ENCODE measurements at regions not wholly inside any gene's neighbourhood (a gene's known extent, or its start where the extent isn't known, plus 50 kb on each side); places are given as distances from the start of the nearest gene placed in this dataset.

DNA sequence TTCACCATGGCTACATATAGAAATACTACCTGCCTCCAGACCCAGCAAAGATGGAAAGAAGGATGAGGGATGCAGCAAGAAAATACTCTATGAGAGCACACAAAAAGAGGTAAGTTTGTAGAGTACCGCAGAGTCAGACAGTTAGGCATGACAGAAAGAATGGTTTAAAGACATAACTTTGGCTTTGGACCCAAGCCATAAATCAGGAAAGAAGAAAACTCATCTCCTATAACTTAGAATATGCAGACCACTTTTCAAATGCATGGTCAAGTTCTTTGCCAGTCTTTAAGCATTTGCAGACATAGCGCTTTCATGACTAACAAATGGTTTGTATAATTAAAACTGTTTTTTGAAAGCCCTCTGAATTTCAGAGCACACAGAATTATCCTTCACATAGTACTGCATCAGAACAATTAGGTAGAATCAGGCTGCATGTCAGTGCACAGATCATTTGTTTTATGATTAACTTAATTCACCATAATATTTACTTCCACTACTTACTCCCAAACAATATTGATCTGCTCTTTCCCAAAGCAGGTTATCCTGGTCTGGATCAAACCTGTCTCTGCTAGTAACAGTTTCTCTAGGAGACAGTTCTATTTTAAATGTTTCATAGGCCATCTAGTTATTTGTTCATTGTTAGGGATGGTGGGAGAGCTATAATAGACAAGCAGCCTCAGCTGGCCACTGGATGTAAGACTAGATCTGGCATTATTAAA is 280.7 kb upstream of the NR5A2 start:
- TF ChIP-seq GLIS3 (CRISPR knock-in tag; IDR thresholded peaks at IDR 0.05), result no peak
- TF ChIP-seq ZFP30 (CRISPR knock-in tag; IDR thresholded peaks at IDR 0.05), result no peak
- TF ChIP-seq, protein P1, sequence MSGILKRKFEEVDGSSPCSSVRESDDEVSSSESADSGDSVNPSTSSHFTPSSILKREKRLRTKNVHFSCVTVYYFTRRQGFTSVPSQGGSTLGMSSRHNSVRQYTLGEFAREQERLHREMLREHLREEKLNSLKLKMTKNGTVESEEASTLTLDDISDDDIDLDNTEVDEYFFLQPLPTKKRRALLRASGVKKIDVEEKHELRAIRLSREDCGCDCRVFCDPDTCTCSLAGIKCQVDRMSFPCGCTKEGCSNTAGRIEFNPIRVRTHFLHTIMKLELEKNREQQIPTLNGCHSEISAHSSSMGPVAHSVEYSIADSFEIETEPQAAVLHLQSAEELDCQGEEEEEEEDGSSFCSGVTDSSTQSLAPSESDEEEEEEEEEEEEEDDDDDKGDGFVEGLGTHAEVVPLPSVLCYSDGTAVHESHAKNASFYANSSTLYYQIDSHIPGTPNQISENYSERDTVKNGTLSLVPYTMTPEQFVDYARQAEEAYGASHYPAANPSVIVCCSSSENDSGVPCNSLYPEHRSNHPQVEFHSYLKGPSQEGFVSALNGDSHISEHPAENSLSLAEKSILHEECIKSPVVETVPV (CRISPR knock-in tag; IDR thresholded peaks at IDR 0.05), result no peak
- TF ChIP-seq, protein P2, sequence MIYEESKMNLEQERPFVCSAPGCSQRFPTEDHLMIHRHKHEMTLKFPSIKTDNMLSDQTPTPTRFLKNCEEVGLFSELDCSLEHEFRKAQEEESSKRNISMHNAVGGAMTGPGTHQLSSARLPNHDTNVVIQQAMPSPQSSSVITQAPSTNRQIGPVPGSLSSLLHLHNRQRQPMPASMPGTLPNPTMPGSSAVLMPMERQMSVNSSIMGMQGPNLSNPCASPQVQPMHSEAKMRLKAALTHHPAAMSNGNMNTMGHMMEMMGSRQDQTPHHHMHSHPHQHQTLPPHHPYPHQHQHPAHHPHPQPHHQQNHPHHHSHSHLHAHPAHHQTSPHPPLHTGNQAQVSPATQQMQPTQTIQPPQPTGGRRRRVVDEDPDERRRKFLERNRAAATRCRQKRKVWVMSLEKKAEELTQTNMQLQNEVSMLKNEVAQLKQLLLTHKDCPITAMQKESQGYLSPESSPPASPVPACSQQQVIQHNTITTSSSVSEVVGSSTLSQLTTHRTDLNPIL (CRISPR knock-in tag; IDR thresholded peaks at IDR 0.05; ENCODE audit: low read depth), result no peak
- TF ChIP-seq TOX (CRISPR knock-in tag; IDR thresholded peaks at IDR 0.05; ENCODE audit: borderline replicate concordance), result no peak
- no peak for TF ChIP-seq ZC3H10 (CRISPR knock-in tag; IDR thresholded peaks at IDR 0.05)
- no peak for TF ChIP-seq OSR1 (CRISPR knock-in tag; IDR thresholded peaks at IDR 0.05)
- no peak for TF ChIP-seq ZFP3 (CRISPR knock-in tag; IDR thresholded peaks at IDR 0.05)
- no peak for TF ChIP-seq ESRRG (CRISPR knock-in tag; IDR thresholded peaks at IDR 0.05)
